ENCODE measurements at regions not wholly inside any gene's neighbourhood (a gene's known extent, or its start where the extent isn't known, plus 50 kb on each side); places are given as distances from the start of the nearest gene placed in this dataset.

- ChIA-PET CTCF (no interaction called here), POLR2A (no interaction called here)
- DNase-seq (ENCODE audit: extremely low spot score) = no peak
- TF ChIP-seq CTCF (IDR thresholded peaks at IDR 0.05; ENCODE audit: control extremely low read depth, extremely low read depth, low read depth, missing control alignments) = no peak
Measured at GRCh38 chr13:106225126-106225525, 310.3 kb downstream of the EFNB2 start.

GRCh38 chr13:106220211-106220610, 315.3 kb downstream of the EFNB2 start:
- TF ChIP-seq CTCF (IDR thresholded peaks at IDR 0.05; ENCODE audit: control extremely low read depth, extremely low read depth, low read depth, missing control alignments) = no peak
- CTCF ChIA-PET = no interaction called here
- POLR2A ChIA-PET = no interaction called here
- no peak for DNase-seq (ENCODE audit: extremely low spot score)

- no peak for TF ChIP-seq CTCF (IDR thresholded peaks at IDR 0.05; ENCODE audit: control extremely low read depth, extremely low read depth, low read depth, missing control alignments)
- CTCF ChIA-PET = no interaction called here
- DNase-seq (ENCODE audit: extremely low spot score) = no peak
- POLR2A ChIA-PET = no interaction called here
Measured at GRCh38 chr13:106213028-106213757, 322.3 kb downstream of the EFNB2 start.

- TF ChIP-seq CTCF (IDR thresholded peaks at IDR 0.05; ENCODE audit: control extremely low read depth, extremely low read depth, low read depth, missing control alignments) = no peak
- CTCF ChIA-PET = no interaction called here
- no peak for DNase-seq (ENCODE audit: extremely low spot score)
- POLR2A ChIA-PET = no interaction called here
Measured at GRCh38 chr13:106212386-106213010, 323.0 kb downstream of the EFNB2 start.

- TF ChIP-seq CTCF (IDR thresholded peaks at IDR 0.05; ENCODE audit: control extremely low read depth, extremely low read depth, low read depth, missing control alignments) = no peak
- ChIA-PET CTCF (no interaction called here), POLR2A (no interaction called here)
- DNase-seq (ENCODE audit: extremely low spot score) = no peak
Measured at GRCh38 chr13:106210324-106210723, 325.1 kb downstream of the EFNB2 start.

GRCh38 chr13:106205871-106206270, 329.6 kb downstream of the EFNB2 start:
- CTCF ChIA-PET = interaction anchor here (1.0 to 1.7 kb wide), 3 partner anchors 9 to 17 kb away, joined by 4 to 5 read pairs (median 4); no protein-coding TSS in a partner anchor
- TF ChIP-seq CTCF (IDR thresholded peaks at IDR 0.05; ENCODE audit: control extremely low read depth, extremely low read depth, low read depth, missing control alignments) = no peak
- POLR2A ChIA-PET = no interaction called here
- DNase-seq (ENCODE audit: extremely low spot score) = no peak
